HG02938 (cell line): ENCODE measurements at regions not wholly inside any gene's neighbourhood (a gene's known extent, or its start where the extent isn't known, plus 50 kb on each side); places are given as distances from the start of the nearest gene placed in this dataset.
"Not testable (repeated sequence)": the region's sequence is repeated elsewhere in the genome, so short reads cannot be mapped to it uniquely, and the experiment has no call there.

Experiments used
- ATAC-seq: cut with Tn5 transposase; IDR thresholded peaks from one replicate; pipeline ENCODE4 v1.9.1; 2021; ENCODE audit warnings: mild to moderate bottlenecking, moderate library complexity; ENCODE audit not compliant: unreplicated experiment

DNA sequence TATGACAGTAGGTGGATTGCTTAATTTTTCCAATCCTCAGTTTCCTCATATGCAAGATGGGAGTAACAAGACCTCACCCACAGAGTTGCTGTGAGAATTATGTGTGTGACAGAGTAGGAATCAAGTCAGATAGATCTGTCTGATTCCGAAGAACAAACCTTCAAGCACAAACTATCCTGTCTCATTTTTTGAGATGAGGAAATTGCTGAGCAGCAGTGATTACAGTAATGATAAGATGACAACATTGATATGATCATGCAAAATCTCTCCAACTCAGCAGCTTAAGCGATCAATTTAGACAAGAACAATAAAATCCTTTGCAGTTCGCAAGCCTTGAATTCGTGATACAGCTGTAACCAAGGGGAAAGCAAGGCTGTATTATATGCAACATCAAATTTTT, 474.1 kb downstream of the OMA1 start:
- ATAC-seq: no peak

DNA sequence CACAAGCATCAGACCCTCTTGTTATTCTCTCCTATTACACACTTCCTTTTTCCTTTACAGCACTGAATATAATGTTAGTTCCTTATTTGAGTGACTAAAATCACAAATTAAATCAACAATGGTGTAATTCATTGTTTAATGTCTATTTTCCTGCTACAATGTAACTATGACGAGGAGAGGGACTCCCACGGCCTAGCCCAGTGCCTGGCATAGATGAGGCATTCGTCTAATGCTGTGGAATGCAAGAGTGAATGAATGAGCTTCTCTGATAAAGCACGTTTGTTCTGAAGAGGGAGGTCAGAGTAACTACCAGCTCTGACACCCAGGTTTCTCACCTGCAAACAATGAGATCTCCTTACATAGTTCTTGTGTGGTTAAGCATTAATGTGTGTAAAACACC, 479.4 kb downstream of the OMA1 start:
- no peak for ATAC-seq

- no peak for ATAC-seq
Observed at GRCh38 chr1:58065520-58065919, 481.0 kb downstream of the OMA1 start.

GRCh38 chr1:58064166-58064565, 482.4 kb downstream of the OMA1 start:
- ATAC-seq: no peak

DNA sequence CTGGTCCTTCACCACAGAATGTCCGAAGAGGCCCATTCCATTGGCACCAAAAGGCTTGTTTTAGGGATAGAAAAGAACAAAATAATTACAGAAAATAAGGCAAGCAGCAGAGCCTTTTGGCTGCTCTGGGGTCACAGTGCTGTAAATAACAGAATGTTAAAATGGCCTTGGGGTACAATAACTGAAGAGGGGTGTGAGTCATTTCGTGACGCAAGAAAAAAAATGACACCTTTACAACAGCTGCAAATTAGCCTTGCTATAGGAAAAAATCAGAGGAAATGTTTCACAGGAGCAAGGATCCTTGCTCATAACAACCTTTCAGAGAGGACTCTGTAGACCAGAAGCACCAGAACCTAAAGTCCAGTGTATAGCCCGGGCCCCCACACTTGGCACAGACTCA, 483.4 kb downstream of the OMA1 start:
- no peak for ATAC-seq

- ATAC-seq: no peak
Observed at GRCh38 chr1:58062635-58063034, 483.9 kb downstream of the OMA1 start.

DNA sequence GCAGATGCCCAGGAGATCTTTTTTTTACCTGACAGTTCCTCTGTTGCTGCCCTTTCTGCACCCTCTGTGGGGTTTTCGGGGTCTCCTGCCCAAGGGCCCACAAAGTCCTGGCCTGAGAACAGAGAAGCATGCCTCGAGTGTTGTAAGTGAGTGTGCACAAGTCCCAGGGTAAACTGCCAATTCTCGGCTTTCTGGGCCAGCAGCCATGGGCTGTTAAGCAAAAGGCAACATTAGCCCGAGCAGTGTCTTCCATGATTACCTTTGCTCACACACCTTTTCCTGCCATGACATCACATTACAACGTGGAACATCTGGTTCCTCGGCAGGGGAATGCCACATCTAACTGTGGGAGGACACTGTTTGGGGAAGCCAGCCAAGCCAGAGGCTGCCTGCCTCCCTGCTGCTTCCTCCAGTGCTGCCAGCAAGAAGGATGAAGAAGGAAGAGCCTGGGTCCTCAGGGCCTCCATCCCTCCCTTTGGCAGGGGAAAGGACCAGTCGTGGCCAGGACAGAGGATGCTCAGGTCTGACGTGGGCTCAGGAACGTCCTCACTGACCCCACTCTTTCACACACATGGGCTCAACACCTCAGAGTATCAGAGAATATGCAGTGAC, 485.9 kb downstream of the OMA1 start:
- no peak for ATAC-seq

DNA sequence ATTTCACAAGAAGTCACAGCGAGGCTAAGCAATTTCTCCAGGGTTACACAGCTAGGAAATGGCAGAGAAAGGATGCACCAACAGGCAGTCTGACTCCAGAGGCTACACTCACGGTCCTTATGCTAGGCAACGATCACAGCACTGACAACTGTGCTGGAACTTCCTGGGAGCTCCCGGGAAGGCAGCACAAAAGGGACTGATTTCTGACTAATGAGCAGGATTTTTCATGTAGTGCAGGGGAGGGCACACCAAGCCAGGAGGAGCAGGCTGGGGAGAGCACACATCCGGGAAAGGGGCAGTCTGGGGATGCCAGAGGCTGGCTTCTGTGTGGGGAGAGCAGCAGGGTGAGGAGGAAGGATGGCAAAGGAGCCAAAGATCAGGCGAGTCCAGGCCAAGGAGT, 486.7 kb downstream of the OMA1 start:
- ATAC-seq: no peak

DNA sequence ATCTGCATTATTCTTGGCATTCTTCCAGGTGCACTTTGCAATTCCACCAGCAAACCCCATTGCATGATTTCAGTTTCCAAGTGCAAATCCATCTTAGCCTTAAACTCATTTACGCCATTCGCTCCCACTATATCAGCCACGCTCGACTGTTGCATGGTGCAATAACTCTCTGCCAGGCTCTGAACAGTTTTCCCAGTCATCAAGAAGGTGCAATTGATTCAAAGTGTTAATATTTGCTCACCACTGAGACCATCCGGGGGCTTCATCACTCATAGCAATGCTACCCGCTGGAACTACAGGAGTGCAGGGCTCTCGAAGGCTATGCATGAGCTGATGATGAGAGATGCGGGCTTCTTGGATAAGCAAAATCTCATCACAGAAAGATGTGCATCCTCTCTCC, 488.2 kb downstream of the OMA1 start:
- no peak for ATAC-seq

- ATAC-seq: no peak
Observed at GRCh38 chr1:58057826-58058225, 488.7 kb downstream of the OMA1 start.

GRCh38 chr1:58051187-58051586, 495.3 kb downstream of the OMA1 start:
- ATAC-seq: not testable (repeated sequence)

GRCh38 chr1:58047265-58047858, 499.2 kb downstream of the OMA1 start:
- no peak for ATAC-seq

GRCh38 chr1:58045094-58045705, 501.3 kb downstream of the OMA1 start:
- ATAC-seq: no peak

- no peak for ATAC-seq
Observed at GRCh38 chr1:58041621-58042020, 504.9 kb downstream of the OMA1 start.

GRCh38 chr1:58038574-58038973, 508.0 kb downstream of the OMA1 start:
- ATAC-seq: no peak

DNA sequence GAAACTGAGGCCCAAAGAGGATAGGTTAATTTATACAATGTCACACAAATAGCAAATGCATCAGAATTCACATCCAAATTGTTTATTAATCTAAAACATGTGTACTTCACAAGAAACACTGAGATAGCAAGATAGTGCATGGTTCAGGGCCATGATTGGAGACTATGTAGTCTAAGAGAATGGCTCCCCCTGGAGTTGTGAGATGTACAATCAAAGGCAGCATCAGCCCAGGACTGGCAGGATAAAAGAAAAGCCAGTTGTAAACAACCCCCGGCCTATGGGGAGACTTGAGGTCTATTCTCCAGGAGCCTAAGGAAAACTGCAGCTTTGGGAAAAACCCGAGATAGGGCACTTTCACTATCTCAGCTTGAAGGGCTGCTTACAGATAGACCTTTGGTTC, 511.0 kb downstream of the OMA1 start:
- ATAC-seq: no peak

GRCh38 chr1:58033311-58033710, 513.2 kb downstream of the OMA1 start:
- ATAC-seq: no peak

DNA sequence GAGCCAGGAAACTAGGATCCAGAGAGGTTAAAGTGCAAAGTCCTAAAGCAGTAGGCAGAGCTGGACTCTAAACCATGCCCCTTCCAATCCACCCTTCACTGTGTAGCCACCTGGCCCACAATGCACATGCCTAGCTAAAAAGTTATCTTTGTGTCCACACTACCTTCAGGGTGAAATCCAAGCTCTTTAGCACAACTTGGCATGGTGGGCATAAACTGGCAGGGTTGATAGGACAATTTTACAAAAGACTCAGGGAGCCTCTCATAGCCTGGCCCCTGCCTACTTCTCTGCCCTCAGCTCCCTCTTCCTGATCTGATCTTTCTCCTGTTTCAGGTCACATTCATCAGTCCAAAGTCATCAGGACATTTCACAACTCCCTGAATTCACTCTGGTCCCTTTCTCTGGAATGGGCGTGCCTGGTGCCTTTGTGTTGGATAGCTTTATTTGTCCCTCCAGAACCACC, 513.9 kb downstream of the OMA1 start:
- no peak for ATAC-seq

DNA sequence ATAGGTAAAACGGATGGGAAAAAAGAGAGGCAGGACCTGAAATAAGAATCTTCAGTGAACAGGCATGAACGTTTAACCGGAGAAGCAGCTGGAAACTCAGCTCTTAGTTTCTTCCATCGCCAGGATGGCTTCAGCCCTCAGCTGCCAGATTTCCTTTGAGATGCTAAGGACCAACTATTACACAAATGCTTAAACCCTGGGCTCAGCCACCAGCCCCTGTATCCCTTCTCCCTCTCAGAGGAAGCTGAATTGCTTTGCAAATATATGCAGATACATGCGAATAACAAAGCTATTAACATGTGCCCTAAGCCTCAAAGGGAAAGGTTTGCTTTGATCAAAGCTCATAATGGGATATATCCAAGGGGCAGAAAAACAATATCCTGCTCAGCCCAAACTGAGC, 515.1 kb downstream of the OMA1 start:
- ATAC-seq: no peak

- no peak for ATAC-seq
Observed at GRCh38 chr1:58030456-58030855, 516.1 kb downstream of the OMA1 start.

DNA sequence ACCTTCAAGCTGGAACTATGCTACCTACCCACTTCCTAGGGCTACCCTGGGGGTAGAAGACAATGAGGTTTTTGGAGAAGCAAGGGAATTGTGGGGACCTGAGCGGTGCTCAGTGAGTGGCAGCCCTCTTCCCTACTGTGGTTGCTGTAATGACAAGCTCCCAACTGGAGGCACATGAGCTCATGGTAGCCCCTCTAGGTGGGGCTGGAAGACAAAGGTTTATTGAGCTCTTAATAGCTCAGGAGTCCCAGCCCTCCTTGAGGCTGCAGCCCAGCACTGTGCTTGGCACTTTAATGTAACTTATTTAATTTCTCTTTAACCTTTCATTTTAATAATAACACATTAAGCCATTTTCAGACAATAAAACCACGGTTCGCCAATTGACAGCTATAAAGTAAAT, 528.9 kb downstream of the OMA1 start:
- no peak for ATAC-seq

DNA sequence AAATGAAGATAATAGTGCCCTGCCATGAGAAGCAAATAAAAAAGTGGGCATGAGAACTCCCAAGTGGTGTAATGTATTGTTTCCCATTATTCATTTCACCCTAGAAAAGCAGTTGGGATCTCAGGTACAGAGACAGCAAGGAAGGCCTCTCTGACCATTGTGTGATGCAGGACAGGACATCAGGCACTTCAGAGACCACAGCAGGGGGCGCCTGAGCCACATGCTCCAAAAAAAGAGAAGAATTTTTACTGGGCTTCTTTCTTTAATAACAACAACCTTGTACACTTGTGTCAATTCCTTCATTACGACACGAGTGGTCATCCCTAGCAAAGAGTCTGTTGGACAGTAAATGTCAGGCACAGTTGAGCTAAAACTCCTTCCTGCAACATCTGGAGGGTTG, 533.3 kb downstream of the OMA1 start:
- no peak for ATAC-seq

GRCh38 chr1:58011978-58012377, 534.5 kb downstream of the OMA1 start:
- no peak for ATAC-seq
